ENCODE measurements at regions not wholly inside any gene's neighbourhood (a gene's known extent, or its start where the extent isn't known, plus 50 kb on each side); places are given as distances from the start of the nearest gene placed in this dataset.

DNA sequence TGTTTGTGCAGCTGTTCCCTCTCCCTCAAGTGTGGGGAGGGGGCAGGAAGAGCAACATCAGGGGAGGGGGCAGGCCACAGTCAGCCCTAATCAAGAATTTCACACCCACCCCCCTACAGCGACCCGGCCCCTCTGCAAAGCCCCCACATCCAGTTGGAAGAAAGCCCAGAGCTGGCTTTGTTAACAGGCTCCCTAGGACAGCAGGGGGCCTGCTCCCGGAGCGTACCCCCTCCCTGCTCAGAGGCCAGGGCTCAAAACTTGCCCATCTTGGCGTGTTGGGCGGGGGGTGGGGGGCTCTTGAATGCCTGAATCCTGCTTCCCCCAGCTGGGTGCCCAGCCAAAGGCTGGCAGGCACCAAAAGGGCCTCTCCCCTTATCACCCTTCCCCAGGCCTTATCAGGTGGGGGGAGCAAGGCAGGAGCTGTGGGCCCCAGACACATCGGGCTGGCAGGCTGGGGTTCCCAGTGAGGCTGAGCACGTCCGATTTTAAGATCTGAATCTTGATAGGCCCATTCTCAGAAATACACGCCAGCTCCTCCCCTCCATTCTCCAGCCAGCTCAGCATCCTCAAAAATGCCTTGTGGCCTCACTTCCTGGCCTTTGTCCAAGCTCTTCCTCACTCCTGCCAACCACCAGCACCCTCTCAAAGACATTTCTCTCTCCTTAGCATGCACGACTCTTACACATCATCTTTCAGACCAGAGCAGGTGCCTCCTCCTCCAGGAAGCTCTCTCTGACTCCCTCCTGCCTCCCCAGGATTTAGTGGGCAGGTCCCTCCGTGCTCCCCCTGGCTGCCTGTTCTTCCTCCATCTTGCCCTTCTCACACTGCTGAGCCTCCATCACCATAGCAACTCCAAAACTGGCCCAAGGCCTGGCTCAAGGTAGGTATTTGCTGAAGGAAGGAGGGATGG is 384.8 kb downstream of the MN1 start:
- H4K5ac ChIP-seq (ENCODE audit: insufficient read length, low read depth, low read length), result peak overlapping the region; percentile 46
- H2BK15ac ChIP-seq (ENCODE audit: low read length), result no peak overlapping the region
- no peak overlapping the region for H3K23ac ChIP-seq (ENCODE audit: insufficient read length)
- 0 out of 8 replicates have a peak overlapping the region, but pooled peaks of 1 of the 4 experiments have one; percentile 0 for H3K4me3 ChIP-seq (ENCODE audit: extremely low read depth in 1 of 4, insufficient read depth in 2 of 4, low read depth in 3 of 4, low read length in 4 of 4)
- H3K27me3 ChIP-seq (replicated peaks in 1 of 4; ENCODE audit: control insufficient read depth in 3 of 4, extremely low read depth in 1 of 4, insufficient read depth in 3 of 4, low read length in 3 of 4), result no peaks in the 10 kb centered on the region
- H4K91ac ChIP-seq (replicated peaks; ENCODE audit: insufficient read length, low read length), result peak overlapping the region; percentile 49
- H3K36me3 ChIP-seq (ENCODE audit: control insufficient read depth in 2 of 4, insufficient read depth in 4 of 4, low read length in 3 of 4), result no peaks in the 10 kb centered on the region
- peak overlapping the region; percentile 30; the same call in 1 of the 2 replicates for H3K27ac ChIP-seq (ENCODE audit: low read depth, low read length)
- H3K18ac ChIP-seq (ENCODE audit: extremely low read depth, low read length), result peak overlapping the region; percentile 41; the same call in 1 of the 2 replicates
- no peaks in the 10 kb centered on the region for H3K79me1 ChIP-seq (ENCODE audit: low read depth, low read length)
- DNase-seq (ENCODE audit: low read depth in 1 of 2, low spot score in 2 of 2) (peak; percentile 23 to 63), FAIRE-seq (peak; percentile 32)
- peak overlapping the region; percentile 64; the same call in 1 of the 2 replicates for H2BK5ac ChIP-seq (ENCODE audit: low read depth, low read length)
- H3K9ac ChIP-seq (replicated peaks in 1 of 4; ENCODE audit: extremely low read depth in 1 of 4, low read depth in 3 of 4, low read length in 3 of 4), result no peak overlapping the region
- peak overlapping the region; percentile 34 to 51; a peak in 3 of 4 replicates for H3K4me2 ChIP-seq (ENCODE audit: insufficient read depth in 1 of 2, low read depth in 2 of 2, low read length in 2 of 2)
- POLR2A ChIA-PET (ENCODE audit: partially characterized antibody), result interaction anchor here (0.8 to 1.9 kb wide), 5 partner anchors 9 to 58 kb away, joined by 3 to 7 read pairs (median 3); no protein-coding TSS in a partner anchor
- H3K4me1 ChIP-seq (replicated peaks in 1 of 4; ENCODE audit: control insufficient read depth in 3 of 4, insufficient read depth in 4 of 4, low read length in 3 of 4), result peaks cover 2 to 25% (median 15%) of the 10 kb centered on the region in 4 experiments
- H2AK5ac ChIP-seq (ENCODE audit: low read depth, low read length), result no peak overlapping the region
- H3K14ac ChIP-seq (ENCODE audit: insufficient read length), result no peak overlapping the region
- H3K56ac ChIP-seq (replicated peaks; ENCODE audit: insufficient read length, low read depth, low read length), result no peak overlapping the region
- 15% methylated on average over 9 of the region's 12 CpGs; no CpG with 5 or more reads in 1 of the 2 experiments for WGBS, 2 experiments (ENCODE audit: extremely low coverage in 1 of 2, insufficient coverage in 1 of 2, insufficient read length in 1 of 2, insufficient replicate concordance in 2 of 2, low coverage in 1 of 2, low lambda C conversion rate in 2 of 2, missing lambda C conversion rate in 1 of 2)
- no peaks in the 10 kb centered on the region for H3K79me2 ChIP-seq (ENCODE audit: control insufficient read depth in 1 of 2, insufficient read depth in 2 of 2, low read length in 2 of 2)
- H2AFZ ChIP-seq (ENCODE audit: low read length), result peak overlapping the region; percentile 95
- CTCF ChIA-PET (ENCODE audit: partially characterized antibody), result interaction anchor here (0.6 to 1.5 kb wide), 14 partner anchors 12 to 660 kb away, joined by 3 to 6 read pairs (median 3); no protein-coding TSS in a partner anchor
- no peaks in the 10 kb centered on the region for H4K20me1 ChIP-seq (replicated peaks in 1 of 2; ENCODE audit: control insufficient read depth in 1 of 2, insufficient read depth in 2 of 2, low read length in 2 of 2)
- H2BK120ac ChIP-seq (replicated peaks; ENCODE audit: low read depth, low read length), result no peak overlapping the region
- H3K9me3 ChIP-seq (ENCODE audit: insufficient read depth in 2 of 2, low read depth in 1 of 2, low read length in 1 of 2), result no peaks in the 10 kb centered on the region
- peak overlapping the region; percentile 49; the same call in 1 of the 2 replicates for H2BK20ac ChIP-seq (ENCODE audit: low read length)
- peak overlapping the region; percentile 87 for H4K8ac ChIP-seq (ENCODE audit: extremely low read depth, insufficient read depth, low read length)
- H3K4ac ChIP-seq (replicated peaks; ENCODE audit: insufficient read length, low read depth, low read length), result peak overlapping the region; percentile 12
- peaks cover 4% of the 10 kb centered on the region; the same call in 1 of the 2 replicates for H3K23me2 ChIP-seq (ENCODE audit: low read depth, low read length)
- H2BK12ac ChIP-seq (ENCODE audit: low read depth, low read length), result peak overlapping the region; percentile 64
- TF ChIP-seq TEAD4 (IDR thresholded peaks at IDR 0.05; ENCODE audit: low read depth, low read length), result no peak
- no peak for TF ChIP-seq GTF2F1 (IDR thresholded peaks at IDR 0.05; ENCODE audit: borderline replicate concordance, low read depth, low read length)
- TF ChIP-seq CREB1 (IDR thresholded peaks at IDR 0.05), result no peak
- TF ChIP-seq TAF1 (IDR thresholded peaks at IDR 0.05; ENCODE audit: low read depth, low read length), result no peak
- no peak for TF ChIP-seq JUN (IDR thresholded peaks at IDR 0.05; ENCODE audit: low read depth, low read length)
- no peak for TF ChIP-seq CBX8 (IDR thresholded peaks at IDR 0.05; ENCODE audit: borderline replicate concordance, low read depth, low read length)
- peak; percentile 82; the same call in 1 of the 2 replicates for TF ChIP-seq YY1 (IDR thresholded peaks at IDR 0.05; ENCODE audit: low read depth, low read length)
- TF ChIP-seq E2F6 (IDR thresholded peaks at IDR 0.05), result no peak
- TF ChIP-seq POLR2AphosphoS5 (IDR thresholded peaks at IDR 0.05; ENCODE audit: low read depth, low read length), result no peak
- TF ChIP-seq ZNF274 (IDR thresholded peaks at IDR 0.05; ENCODE audit: borderline replicate concordance, extremely low read depth, low read length), result no peak
- TF ChIP-seq CBX5 (IDR thresholded peaks at IDR 0.05; ENCODE audit: low read depth, low read length), result no peak

Measured in H1 (cell line).